Amniotic epithelial cell (primary cell): ENCODE measurements at regions not wholly inside any gene's neighbourhood (a gene's known extent, or its start where the extent isn't known, plus 50 kb on each side); places are given as distances from the start of the nearest gene placed in this dataset.

Experiments used
- DNase-seq: peaks from one replicate; pipeline ENCODE4 v3.0.0-alpha.2; 2010; ENCODE audit warnings: low read depth

DNA sequence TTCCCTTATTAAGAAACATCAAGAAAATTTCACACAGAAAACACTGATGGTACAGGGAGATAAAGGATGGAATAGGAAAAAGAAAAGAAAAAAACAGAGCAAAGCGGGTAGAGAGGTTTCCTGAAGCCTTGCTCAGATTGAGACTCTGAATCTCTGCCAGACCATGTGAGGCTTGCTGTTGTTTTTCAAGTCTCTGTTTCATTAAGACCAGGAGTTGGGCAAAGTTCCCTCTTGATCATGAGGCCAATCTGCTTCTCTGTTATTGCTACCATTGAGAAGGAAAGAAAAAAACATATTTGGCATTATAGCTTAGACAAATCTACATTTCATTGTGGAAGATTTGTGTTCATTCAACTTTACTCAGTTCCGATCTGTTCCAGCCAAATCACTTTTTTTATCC is 201.6 kb upstream of the SOX9 start:
- DNase-seq: no peak

DNA sequence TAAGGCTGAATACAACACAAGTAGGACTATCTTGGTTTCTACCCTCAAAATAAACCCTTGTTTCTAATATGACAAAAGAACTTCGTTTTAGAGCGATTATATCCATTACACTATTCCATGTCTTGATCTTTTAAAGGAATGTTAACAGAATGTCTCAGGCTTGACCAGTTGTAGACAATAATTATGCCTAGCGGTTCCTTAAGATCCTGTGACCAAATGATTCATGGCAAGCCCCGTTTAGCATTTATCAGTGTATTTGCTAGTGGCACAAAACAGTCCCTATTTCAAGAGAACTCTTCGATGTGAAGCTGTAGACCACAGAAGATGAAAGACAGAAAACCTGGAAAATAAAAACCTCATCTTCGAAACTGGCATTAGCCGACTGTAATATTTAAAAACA is 200.9 kb upstream of the SOX9 start:
- no peak for DNase-seq

DNA sequence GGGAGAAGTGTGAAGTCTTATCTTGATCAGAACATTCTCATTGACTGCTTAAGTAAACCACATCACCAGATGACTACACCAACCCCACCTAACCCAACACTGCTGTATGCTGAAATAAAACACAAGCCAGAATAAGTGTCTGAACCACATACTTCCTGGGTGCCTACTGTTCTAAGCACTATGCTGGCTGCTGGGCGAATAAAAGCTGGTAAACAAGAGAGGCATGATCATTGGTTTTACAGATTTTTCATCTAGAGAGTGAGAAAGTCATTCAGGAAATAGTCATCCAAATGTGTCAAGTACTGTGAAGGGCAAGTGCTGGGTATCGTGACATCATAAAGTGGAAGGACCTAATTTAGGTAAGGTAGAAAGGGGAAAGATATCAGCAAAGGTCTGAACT is 199.0 kb upstream of the SOX9 start:
- DNase-seq: peak; percentile 38

DNA sequence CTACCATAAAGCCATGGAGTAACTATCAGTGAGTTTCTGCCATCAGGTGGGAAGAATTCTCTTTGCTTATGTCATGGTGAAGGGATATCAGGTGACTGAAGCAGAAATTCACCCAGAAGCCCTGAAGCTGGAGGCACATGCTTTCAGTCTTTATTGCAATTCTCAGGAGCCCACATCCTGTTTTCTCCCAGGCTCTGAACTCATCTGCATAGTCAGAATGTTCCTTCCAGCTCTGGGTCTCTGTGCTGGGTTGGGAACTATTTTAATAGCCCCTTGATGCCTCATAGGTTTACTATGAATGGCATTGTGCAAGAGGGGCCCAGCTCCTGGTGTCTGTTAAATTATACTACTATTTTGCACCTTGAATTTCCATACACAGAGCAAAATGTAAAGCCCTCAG is 198.4 kb upstream of the SOX9 start:
- peak; percentile 92 for DNase-seq

DNA sequence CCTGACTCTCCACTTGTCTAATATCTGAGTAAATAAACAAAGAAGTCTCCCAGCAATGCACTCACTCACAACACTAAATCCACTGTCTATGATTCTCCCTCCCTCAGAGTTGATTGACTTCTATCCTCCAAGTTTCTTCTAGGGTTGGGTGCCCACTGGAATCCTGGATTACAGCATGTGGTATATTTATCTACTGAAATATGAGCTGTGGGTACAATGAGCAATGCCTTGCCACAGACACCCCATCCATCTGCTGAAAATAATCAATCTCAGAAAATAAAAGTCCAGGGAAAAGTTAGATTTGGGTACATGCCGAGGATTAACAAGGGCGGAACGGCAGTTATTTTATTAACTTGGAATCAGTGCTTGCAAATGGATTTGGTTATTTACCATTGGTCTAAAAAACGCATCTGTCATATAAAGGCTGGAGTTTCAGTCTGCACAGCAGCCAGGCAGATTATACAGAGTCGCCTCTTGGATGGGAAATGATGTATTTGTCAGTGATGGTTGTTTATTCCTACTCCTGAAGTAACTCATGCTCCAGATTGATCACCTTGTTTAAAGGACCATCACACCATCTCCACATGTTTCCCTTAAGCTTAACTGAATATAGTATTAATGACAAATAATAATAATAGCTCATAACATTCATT is 193.9 kb upstream of the SOX9 start:
- peak; percentile 77 for DNase-seq

DNA sequence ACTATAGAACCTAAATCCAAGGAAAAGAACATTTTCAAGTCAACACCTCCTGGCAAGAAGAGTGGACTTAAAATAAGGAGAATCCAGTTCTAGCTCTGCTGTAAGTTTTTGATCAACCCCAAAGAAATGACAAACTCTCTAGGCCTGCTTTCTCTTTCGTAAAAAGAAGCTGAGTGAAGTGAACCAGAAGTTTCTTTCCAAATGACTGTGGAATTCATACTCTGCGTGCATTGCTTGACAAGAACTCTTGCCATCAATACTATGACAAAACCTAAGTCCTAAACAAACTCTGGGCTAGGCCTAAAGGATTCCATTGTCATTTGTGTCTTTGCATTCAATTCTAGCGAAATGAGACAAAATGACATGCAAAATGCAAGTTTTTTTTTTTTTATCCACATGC is 187.5 kb upstream of the SOX9 start:
- no peak for DNase-seq

DNA sequence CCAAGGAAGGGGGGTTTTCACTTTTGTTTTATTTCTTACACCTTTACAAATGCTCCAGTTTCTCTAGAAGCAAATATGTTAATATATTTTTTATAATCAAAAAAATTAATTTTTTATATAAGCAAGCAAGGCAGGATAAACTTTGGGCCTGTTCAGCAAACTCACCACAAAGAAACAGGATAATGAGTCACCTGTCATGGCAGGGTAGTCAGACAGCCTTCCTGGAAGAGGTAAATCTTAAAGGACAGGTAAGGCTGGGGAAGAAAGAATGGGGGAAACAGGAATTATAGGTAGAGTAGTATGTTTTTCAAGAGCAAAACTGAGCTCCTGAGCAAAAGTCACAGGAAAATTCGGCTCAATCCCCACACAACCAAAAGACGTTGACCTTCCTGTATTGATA is 186.3 kb upstream of the SOX9 start:
- DNase-seq: no peak

DNA sequence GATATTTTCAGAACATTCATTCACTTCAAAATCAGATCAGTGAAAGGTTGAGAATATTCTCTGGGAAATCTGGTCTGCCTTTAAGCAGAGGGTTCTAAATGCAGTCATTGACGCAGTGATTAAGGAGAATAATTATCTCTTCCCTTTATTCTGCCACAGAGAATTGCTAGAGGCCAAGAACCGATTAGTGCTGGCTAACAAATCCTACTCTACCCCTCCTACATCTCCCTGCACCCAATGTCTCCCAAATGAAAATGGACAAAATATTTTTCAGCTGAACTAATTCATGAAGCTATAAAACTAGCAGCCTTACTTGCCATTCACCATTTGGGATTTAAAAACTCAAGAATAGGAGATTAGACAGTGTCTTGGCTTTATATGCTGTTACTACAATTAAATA is 185.5 kb upstream of the SOX9 start:
- no peak for DNase-seq

DNA sequence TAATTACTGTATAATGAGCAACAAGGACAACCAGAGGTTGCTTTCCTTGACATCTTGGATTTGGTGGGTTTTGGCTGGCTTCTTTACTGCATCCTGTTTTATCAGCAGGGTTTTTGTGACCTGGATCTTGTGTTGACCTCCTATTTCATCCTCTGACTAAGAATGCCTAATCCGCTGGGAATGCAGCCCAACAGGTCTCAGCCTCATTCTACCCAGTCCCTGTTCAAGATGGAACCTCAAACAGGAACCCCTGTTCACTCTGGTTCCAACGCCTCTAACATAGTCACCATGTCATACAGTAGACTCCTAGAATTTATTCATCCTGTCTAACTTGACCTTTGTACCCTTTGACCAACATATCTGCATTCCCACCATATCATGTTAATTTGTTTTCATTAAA is 183.8 kb upstream of the SOX9 start:
- no peak for DNase-seq

DNA sequence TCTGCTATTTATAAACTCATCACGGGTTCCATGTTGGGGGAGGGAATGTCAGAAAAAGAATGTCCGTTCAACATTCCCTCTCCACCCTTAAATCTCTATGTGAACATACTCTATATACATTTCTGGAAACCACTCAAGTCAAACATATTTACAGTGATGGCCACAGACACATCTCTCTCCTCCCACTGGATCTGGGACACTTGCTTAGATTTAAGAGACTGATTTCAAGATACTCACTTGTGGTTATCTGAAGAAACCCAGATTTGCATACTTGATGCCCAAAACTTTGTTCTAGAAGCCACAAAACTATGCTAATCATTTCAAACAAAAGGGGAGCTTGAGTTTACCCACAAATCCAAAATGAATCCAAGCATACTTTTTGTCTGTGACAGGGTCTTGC is 182.9 kb upstream of the SOX9 start:
- peak; percentile 51 for DNase-seq

DNA sequence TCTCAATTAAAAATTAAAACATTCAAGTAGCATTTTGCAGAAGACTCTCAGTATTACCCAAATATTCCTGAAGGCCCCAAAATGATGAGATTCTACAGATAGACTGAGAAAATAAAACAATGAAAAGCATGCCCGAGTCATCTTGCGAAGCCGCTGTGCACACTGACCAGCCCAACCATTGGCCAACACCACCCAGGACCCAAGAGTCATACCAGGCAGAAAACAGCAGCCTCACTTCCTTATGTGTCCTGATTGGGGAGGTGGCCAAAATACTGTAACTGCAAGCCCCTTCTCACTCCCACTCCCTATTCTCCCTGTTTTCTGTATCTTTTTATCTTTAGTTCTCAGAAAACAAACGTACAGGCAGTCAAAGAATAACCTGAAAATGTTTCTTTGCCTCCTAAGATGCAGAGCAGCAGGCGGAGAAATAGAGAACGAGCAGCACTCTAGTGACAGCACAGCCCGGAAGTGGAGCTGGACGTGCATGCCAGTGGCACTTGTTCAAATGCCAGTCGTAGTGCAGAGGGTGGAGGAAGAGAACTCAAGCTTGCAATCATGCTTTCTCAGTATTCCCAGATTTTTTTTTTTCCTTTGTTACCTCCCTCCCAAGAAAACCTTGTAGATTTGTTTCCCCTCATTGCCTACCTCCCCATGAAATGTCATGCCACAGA is 182.3 kb upstream of the SOX9 start:
- peak; percentile 7 for DNase-seq

DNA sequence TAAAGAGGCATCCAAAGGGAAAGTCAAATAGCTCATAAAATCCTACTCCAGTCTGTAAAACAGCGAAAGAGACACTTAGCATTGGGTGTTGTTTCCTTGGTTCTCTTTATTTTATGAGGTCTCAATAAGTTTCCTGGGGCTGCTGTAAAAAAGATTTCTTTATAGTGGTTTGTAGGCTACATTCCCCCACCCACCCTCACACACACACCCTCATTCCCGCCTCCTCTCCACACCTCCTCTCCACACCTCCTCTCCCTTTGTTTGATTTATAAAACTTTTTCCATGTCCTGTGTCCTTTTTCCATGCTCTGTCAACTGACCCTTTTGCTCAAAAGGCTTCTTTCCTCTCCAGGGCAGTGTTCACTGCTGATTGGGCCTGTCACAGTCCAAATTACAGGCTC is 178.9 kb upstream of the SOX9 start:
- no peak for DNase-seq

DNA sequence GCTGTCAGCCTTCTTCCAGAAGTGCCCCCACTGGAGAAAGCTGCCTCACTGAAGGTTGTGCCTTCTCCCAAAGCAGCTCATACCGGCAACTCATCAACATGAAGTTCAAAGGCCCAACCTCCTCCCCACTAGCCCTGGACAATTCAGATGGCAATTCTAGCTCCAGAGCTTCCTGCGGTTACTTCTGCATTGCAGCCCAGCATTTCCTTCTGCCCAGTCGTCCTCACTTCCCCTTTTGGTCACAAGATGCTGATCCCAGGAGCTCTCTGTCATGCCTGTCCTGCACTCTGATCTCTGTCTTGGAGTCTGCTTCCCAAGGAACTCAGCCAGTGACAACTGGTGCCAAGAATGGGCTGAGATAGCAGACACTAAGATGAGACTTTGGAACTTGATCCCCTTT is 178.2 kb upstream of the SOX9 start:
- no peak for DNase-seq

DNA sequence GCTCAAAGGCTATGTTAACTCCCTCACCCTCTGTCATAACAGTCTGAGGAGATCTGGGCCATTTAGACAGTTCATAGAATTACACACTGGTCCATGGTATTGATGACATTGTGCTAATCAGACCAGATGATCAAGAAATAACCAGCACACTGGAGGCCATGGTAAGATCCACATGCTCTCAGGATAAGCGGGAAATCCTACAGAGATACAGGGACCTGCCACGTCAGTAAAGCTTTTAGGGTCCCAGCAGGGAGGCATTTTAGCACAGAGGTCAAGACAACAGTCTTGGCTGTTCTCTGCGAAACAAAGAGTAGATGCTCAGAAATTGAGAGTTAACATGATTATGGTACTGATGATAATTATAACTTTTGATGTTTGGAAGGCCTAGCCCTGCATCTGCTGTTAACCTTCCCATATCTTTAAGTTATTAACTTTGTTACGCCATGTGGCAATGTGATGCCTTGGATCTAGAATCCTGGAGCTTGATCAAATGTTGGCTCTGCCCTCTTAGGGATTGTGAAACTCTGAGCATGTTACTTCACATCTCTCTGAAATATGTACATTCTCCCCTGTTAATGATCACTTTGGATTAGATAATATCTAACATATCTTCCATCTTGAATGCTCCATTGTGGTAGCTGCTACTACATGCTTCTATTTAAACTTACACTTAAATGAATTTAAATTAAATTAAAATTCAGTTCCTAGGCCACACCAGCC is 172.0 kb upstream of the SOX9 start:
- peak; percentile 19 for DNase-seq

DNA sequence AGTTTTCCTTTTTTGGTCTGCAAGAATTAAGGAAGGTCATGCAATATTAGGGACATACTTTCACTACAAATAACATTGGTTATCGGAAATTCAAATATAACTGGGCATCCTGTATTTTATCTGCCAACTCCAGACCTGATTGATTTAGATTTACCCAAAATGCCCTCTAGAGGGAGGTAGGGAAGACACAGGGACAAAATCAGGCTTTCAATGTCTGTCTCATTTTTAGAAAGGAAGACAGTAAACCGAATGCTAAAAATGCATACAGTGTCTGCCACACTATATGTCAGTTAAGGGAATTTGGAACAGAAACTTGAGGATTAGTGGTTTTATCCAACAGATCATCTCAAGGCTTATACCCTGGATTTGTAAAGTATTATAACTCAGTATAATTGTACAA is 161.7 kb upstream of the SOX9 start:
- DNase-seq: no peak

DNA sequence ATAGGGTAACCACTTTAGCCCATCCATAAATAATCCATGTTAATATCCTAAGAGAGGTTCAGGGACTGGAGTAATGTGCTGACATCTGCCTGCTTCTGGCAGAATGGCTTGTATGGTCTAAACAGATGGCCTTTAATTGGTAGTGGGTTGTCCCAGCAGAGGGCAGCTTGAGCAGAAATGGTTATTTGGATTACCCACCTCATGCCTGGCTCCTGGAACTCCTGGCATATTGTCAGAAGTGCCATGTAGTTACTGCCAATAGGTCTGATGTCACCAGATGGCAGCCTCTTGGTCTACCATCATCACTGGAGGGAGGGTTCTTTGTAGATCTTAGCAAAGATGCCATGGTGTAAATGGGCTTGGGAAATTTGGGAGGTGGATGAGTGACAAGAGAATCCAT is 157.5 kb upstream of the SOX9 start:
- no peak for DNase-seq

DNA sequence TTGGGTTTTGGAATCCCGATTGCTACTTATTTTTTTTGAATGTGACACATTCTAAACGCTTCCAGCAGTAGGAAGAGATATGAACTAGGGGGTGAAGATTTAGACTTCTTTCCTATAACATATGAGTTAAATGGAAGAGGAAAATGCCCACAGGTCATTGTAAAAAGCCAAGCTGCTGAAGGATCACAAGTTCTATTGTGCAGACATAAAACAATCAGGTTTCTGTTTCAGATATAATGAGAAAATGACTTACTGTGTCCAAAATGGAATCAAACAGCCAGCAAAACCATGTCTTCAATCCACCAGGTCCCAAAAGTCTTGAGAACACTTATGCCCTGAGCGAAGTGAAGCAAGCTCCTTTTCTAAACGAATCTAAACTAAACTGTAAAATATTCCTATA is 157.0 kb upstream of the SOX9 start:
- no peak for DNase-seq

DNA sequence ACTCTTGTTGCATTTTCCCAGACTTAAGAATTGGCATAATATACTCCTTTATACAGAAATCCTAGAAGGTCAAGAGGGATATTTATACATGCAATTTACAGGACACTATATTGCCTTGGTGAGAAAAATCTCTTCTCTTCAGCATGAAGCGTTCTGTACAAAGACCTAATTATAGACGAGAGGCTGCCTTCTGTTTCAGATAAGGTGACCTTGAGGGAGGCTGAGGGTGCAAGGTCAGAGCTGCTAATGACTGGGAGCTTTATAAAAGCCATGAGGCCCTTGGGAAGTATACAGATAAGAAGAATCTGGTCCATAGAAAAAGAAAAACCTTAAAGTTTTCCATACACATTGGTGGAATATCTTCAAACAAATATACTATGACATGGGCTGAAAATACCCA is 156.3 kb upstream of the SOX9 start:
- no peak for DNase-seq

DNA sequence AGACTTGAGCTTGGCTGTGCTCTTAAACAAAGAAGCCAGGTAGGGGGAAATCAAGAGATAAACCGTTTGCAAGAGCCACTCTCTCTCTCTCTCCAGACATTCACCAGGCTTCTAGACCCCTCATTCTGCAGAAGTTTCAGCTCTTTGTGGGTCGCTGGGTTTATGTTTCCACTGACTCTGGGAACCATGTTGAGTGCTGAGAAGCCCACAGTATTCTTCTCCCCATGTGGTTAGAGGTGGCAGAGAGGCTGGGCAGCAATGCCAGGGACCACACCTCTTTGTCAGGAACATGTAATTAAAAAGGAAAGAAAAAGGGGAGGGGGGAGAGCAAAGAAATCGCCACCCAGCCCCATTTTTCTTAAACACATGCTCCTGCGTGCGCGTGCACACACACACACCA is 154.8 kb upstream of the SOX9 start:
- DNase-seq: no peak

DNA sequence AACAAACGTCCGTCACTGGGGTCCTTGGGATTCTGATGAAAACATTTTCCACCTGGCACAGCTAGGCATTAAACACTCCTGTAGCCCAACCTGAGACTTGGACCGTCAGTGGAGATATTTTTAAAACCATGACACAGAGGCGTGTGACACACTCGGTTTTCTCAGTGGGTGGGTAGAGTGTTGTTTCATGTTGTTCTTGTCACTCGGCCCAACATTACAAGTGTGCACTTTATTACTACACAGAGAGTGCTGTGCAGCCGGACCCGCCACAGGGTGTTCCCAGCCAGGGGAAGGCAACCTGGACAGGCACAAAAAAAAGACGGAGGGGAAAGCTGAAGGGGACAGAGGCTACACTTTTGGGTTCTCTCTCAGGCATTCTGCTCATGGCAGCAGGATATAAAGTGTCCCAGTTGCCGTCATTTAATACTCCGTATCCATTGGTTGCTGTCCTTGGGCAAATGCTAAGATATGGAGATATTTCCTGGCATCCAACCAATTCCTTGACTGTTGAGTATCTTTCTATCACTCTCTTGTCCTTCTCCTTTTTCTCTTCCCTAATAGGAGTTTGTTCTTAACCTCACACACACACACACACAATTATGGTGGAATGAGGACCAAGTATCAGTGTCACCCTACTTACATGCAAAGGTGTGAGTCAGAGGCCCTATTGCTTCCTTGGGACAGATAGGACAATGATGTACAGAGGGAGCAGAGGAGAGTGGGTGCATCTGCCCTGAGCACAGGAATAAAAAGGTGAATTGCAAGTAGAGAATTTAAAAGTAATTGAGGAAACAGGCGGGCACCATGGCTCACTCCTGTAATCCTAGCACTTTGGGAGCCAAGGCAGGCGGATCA is 154.1 kb upstream of the SOX9 start:
- no peak for DNase-seq

DNA sequence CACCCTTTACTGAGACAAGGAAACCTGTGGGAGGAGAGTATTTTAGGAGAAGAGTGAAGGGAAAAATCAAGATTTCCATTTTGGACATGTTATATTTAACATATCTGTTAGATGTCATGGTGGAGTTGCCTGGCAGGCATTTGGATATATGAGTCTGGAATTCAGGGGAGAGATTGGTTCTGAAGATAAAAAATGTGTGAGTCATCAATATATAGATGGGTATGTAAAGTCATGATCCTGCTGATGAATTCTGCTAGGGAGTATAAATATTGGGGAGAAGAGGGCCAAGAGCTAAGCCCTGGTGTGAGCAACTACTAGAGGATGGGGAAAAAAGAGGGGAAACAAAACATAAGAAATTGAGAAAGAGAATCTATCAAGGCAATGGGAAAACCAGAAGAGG is 151.3 kb upstream of the SOX9 start:
- no peak for DNase-seq

DNA sequence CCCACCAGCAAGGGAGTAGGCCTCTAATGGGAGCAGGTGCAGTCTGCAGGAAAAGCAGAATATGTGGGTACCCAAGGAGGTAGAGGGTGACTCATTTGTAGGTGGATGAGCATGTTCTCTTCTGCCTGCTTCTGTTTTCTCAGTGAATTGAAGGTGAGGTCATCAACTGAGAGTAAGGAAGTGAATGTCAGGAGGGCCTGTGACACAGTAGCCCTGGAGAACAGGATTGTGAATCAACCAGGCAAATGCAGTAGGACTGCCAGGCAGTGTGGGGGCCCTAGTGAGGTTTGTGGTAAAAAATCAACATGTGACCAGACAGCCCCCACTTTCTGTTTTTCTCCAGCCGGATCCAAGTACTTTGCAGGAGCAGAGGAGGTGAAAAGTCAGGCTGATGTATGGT is 150.5 kb upstream of the SOX9 start:
- DNase-seq: peak; percentile 21

DNA sequence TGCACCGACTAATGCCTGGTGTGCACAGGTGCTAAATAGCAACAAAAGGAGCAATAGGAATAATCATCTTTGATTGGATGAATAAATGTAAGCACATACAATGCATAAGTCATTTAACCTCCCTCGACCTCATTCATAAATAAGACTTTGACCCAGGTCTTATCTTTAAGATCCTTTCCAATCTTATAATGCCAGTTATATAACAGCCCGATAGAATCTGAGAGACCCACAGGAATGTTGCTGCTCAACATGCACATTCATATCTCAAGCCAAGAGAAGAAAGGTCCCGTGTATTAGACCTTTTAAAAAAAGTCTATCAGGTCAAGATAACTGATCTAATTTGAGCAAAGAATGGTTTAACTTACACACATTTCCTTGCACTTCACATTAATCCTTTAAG is 146.8 kb upstream of the SOX9 start:
- DNase-seq: no peak
